Neural cell (in vitro differentiated cells): ENCODE measurements at regions not wholly inside any gene's neighbourhood (a gene's known extent, or its start where the extent isn't known, plus 50 kb on each side); places are given as distances from the start of the nearest gene placed in this dataset.
"Not testable (repeated sequence)": the region's sequence is repeated elsewhere in the genome, so short reads cannot be mapped to it uniquely, and the experiment has no call there.

Experiments used
- H2AFZ ChIP-seq: fragments of 200-600, 300-800 bp; sonication (generic), shearing (Covaris generic); 2 replicates; pipeline ENCODE4 v1.6.0; 2014; ENCODE audit warnings: low read depth, mild to moderate bottlenecking, antibody characterized with exemption, low read length, moderate library complexity
- H3F3A ChIP-seq: fragments of 200-600 bp; shearing (Covaris generic); 2 replicates; pipeline ENCODE4 v1.6.1; 2016; ENCODE audit warnings: mild to moderate bottlenecking, moderate library complexity, mixed read lengths, antibody characterized with exemption, low read length; ENCODE audit not compliant: insufficient read depth, poor library complexity, severe bottlenecking
- H3K27ac ChIP-seq: fragments of 200-600, 300-800 bp; sonication (generic), shearing (Covaris generic); 2 replicates; pipeline ENCODE4 v1.5.1; 2014; ENCODE audit warnings: mild to moderate bottlenecking, low read length, moderate library complexity
- H3K27me3 ChIP-seq: fragments of 300-800, 200-600 bp; sonication (generic), shearing (Covaris generic); 2 replicates; pipeline ENCODE4 v1.6.0; 2014; ENCODE audit warnings: mild to moderate bottlenecking, low read depth, low read length, moderate library complexity; ENCODE audit not compliant: insufficient read depth
- H3K36me3 ChIP-seq: fragments of 300-800, 200-600 bp; sonication (generic), shearing (Covaris generic); 2 replicates; pipeline ENCODE4 v1.5.1; 2014; ENCODE audit warnings: mild to moderate bottlenecking, antibody characterized with exemption, low read length, moderate library complexity; ENCODE audit not compliant: insufficient read depth
- H3K4me2 ChIP-seq: fragments of 300-800, 200-600 bp; sonication (generic), shearing (Covaris generic); 2 replicates; pipeline ENCODE4 v1.6.0; 2014; ENCODE audit warnings: mild to moderate bottlenecking, low read length
- H3K4me3 ChIP-seq: fragments of 300-800, 200-600 bp; sonication (generic), shearing (Covaris generic); 2 replicates; pipeline ENCODE4 v1.5.1; 2014; ENCODE audit warnings: mild to moderate bottlenecking, low read length, moderate library complexity
- H3K79me2 ChIP-seq: fragments of 200-600 bp; shearing (Covaris generic); replicated peaks from 2 replicates; pipeline ENCODE4 v1.6.0; 2014; ENCODE audit warnings: mild to moderate bottlenecking, low read length, moderate library complexity; ENCODE audit not compliant: insufficient read depth
- H3K9ac ChIP-seq: fragments of 300-800, 200-600 bp; sonication (generic), shearing (Covaris generic); 2 replicates; pipeline ENCODE4 v1.6.1; 2016; ENCODE audit warnings: mild to moderate bottlenecking, low read length, mixed read lengths
- H3K9me2 ChIP-seq: fragments of 200-600 bp; shearing (Covaris generic); 2 replicates; pipeline ENCODE4 v1.6.1; 2016; ENCODE audit warnings: mild to moderate bottlenecking, low read length, mixed read lengths; ENCODE audit not compliant: insufficient read depth
- H3K9me3 ChIP-seq: fragments of 200-600, 300-800 bp; sonication (generic), shearing (Covaris generic); 2 replicates; pipeline ENCODE4 v1.6.1; 2016; ENCODE audit warnings: mild to moderate bottlenecking, mixed run types, low read length, moderate library complexity, mixed read lengths
- H4K20me1 ChIP-seq: fragments of 200-600 bp; shearing (Covaris generic); 2 replicates; pipeline ENCODE4 v1.6.1; 2016; ENCODE audit warnings: mild to moderate bottlenecking, mixed run types; ENCODE audit not compliant: insufficient read depth
- EP300 ChIP-seq: fragments of 450-650 bp; conservative IDR thresholded peaks from 2 replicates; pipeline ENCODE4 v1.6.1; 2014; ENCODE audit warnings: antibody characterized with exemption, mild to moderate bottlenecking, moderate library complexity; ENCODE audit not compliant: poor library complexity, severe bottlenecking
- MXI1 ChIP-seq: fragments of 450-650 bp; conservative IDR thresholded peaks from 2 replicates; pipeline ENCODE4 v1.6.1; 2014; ENCODE audit warnings: antibody characterized with exemption, mild to moderate bottlenecking; ENCODE audit not compliant: poor library complexity, severe bottlenecking
- RAD21 ChIP-seq: fragments of 450-650 bp; conservative IDR thresholded peaks from 2 replicates; pipeline ENCODE4 v1.6.1; 2014; ENCODE audit warnings: antibody characterized with exemption, mild to moderate bottlenecking, moderate library complexity
- TAF1 ChIP-seq: IDR thresholded peaks from 2 replicates; pipeline ENCODE4 v1.6.1; 2012; ENCODE audit warnings: low read depth
- TF ChIP-seq, protein P1 (sequence below): IDR thresholded peaks from 2 replicates; pipeline ENCODE4 v1.6.1; 2012; ENCODE audit warnings: borderline replicate concordance

DNA sequence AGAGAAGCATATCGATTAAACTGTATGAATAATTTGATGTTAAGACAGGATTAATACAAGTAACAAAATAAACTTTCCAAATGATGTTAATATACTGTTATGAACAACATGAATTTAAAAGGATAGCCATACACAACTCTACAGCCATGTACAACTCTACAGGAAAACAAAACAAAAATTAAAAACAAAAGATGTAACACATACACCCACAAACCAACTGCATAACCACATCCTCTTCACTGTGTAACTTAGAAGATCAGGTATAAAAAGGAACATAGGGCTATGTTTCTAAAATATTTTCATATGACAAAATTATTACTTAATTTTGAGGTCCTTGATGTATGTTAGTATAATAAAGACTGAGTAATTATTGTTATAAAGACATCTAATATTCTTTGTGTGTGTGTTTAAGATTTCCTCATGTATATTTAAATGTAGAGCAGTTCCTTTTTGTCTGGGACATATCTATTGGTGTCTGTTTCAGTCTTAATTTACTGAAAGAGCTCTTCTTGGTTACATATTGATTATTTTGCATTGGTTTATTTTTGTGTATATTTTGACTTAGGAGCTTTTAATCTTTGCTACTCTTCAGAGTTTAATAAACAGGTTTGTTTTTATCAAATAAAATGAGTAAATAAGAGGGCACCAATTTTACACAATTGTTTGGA, 966.8 kb upstream of the CTNND2 start (continued):
- TF ChIP-seq EP300: no peak

DNA sequence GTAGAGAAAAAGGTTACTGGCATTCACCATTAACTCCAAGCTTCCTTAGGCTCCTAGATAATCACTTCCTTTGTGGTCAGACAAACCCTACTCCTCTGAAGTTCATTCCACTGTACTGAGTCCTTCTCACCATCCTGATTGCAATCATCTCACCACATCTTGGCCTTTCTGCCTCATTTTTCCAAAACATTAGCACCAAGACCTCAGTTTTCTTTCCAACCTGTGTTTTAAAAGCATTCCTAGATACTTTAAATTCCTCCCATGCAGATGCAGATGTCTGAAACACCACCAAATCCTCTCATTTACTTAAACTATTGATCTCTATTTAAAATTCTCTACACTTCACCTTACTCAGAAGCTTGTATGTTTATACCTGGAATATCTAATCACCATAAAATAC, 961.3 kb upstream of the CTNND2 start:
- Histone ChIP-seq H3K36me3 (no peaks in the 10 kb centered on the region), H3K27ac (no peak overlapping the region)

DNA sequence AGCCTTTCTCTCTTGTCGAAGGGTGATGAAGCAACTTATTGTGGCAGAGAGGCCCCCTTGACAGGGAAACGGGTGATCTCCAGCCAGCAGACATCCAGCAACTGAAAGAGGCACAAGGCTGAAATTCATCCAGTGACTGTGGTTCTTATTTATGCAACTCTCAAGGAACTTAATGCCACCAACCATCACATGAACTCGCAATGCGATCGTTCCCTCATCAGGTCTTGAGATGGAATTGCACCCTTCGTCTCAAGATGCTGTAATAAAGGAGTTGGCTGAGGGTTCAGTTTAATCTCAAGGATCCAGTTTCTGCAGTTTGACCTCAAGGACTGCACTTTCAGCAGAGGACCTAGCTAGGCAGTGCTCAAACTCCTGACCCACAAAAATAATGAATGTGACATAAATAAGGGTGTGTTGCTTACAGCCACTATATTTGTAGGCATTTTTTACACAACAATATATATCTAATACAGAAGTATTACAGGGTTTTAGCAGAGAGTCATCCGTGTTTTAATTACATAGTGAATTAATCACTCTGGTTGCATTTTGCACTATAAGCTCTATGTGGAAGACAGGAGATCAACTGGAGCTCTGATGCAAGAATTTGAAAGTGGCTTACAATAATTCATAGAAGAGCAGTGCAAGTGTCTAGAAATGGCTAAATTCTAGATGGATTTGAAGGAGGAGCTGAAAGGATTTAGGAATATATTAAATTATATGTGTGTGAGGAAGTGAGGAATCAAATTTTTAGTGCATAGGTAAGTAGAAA, 957.8 kb upstream of the CTNND2 start:
- Histone ChIP-seq H3K9me3 (no peaks in the 10 kb centered on the region), H3K9ac (no peak overlapping the region), H2AFZ (no peak overlapping the region), H3F3A (no peaks in the 10 kb centered on the region), H3K79me2 (no peaks in the 10 kb centered on the region), H4K20me1 (no peaks in the 10 kb centered on the region), H3K4me2 (no peak overlapping the region), H3K4me3 (no peak overlapping the region), H3K9me2 (no peaks in the 10 kb centered on the region), H3K27me3 (no peaks in the 10 kb centered on the region), H3K27ac (no peak overlapping the region), H3K36me3 (no peaks in the 10 kb centered on the region)
- TF ChIP-seq RAD21: peak; percentile 25
- TF ChIP-seq, protein P1, sequence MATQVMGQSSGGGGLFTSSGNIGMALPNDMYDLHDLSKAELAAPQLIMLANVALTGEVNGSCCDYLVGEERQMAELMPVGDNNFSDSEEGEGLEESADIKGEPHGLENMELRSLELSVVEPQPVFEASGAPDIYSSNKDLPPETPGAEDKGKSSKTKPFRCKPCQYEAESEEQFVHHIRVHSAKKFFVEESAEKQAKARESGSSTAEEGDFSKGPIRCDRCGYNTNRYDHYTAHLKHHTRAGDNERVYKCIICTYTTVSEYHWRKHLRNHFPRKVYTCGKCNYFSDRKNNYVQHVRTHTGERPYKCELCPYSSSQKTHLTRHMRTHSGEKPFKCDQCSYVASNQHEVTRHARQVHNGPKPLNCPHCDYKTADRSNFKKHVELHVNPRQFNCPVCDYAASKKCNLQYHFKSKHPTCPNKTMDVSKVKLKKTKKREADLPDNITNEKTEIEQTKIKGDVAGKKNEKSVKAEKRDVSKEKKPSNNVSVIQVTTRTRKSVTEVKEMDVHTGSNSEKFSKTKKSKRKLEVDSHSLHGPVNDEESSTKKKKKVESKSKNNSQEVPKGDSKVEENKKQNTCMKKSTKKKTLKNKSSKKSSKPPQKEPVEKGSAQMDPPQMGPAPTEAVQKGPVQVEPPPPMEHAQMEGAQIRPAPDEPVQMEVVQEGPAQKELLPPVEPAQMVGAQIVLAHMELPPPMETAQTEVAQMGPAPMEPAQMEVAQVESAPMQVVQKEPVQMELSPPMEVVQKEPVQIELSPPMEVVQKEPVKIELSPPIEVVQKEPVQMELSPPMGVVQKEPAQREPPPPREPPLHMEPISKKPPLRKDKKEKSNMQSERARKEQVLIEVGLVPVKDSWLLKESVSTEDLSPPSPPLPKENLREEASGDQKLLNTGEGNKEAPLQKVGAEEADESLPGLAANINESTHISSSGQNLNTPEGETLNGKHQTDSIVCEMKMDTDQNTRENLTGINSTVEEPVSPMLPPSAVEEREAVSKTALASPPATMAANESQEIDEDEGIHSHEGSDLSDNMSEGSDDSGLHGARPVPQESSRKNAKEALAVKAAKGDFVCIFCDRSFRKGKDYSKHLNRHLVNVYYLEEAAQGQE: no peak

More for the DNA sequence above, 961.3 kb upstream of the CTNND2 start:
- H3K27me3 ChIP-seq: no peaks in the 10 kb centered on the region
- no peaks in the 10 kb centered on the region for H3K9me3 ChIP-seq
- no peaks in the 10 kb centered on the region for H3K79me2 ChIP-seq
- no peaks in the 10 kb centered on the region for H3K9me2 ChIP-seq
- TF ChIP-seq EP300: no peak
- TF ChIP-seq TAF1: no peak
- TF ChIP-seq MXI1: no peak
- H2AFZ ChIP-seq: no peak overlapping the region
- H4K20me1 ChIP-seq: no peaks in the 10 kb centered on the region
- H3K4me2 ChIP-seq: no peak overlapping the region
- H3K4me3 ChIP-seq: no peak overlapping the region
- no peak overlapping the region for H3K9ac ChIP-seq
- H3F3A ChIP-seq: no peaks in the 10 kb centered on the region

DNA sequence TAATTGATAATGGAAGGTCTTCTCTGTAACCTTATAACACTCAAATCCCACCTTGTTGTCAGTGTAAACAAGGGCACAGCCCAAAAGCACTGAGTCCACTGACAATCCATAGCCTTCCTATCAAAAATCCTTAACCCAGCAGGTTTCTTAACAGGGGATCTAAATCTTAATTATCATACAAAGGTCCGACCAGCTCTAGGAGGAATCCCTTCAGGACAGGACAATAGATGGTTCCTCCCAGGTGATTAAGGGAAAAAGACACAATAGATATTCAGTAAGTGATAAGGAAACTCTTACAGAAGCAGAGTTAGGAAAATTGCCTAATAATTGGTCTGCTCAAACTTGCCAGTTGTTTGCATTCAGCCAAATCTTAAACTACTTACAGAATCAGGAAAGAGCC, 951.9 kb upstream of the CTNND2 start:
- H3K79me2 ChIP-seq, H4K20me1 ChIP-seq, H3K9ac ChIP-seq, H3K4me3 ChIP-seq, H3K9me2 ChIP-seq, H3K4me2 ChIP-seq, H3K27ac ChIP-seq, H2AFZ ChIP-seq, H3K36me3 ChIP-seq, H3K9me3 ChIP-seq, H3F3A ChIP-seq, H3K27me3 ChIP-seq: not testable (repeated sequence)
